Coronary artery (tissue), 2 donors: ENCODE measurements at regions not wholly inside any gene's neighbourhood (a gene's known extent, or its start where the extent isn't known, plus 50 kb on each side); places are given as distances from the start of the nearest gene placed in this dataset.
"Not testable (repeated sequence)": the region's sequence is repeated elsewhere in the genome, so short reads cannot be mapped to it uniquely, and the experiment has no call there.

Experiments used
- DNase-seq: peaks from one replicate; pipeline ENCODE4 v3.0.0-alpha.2; 2017; ENCODE audit warnings: low spot score
- H3K27ac ChIP-seq, 2 donors: fragments of 200-600 bp; sonication (generic); one replicate each; pipeline ENCODE4 v1.5.1; 2016 to 2019
- H3K4me3 ChIP-seq: fragments of 200-600 bp; sonication (generic); 2 replicates; pipeline ENCODE4 v1.5.1; 2016; ENCODE audit warnings: mild to moderate bottlenecking, moderate library complexity
- CTCF ChIP-seq: fragments of 200-600 bp; sonication (generic); IDR thresholded peaks from one replicate; pipeline ENCODE4 v1.5.1; 2019; ENCODE audit warnings: antibody characterized with exemption

- no peak overlapping the region for H3K4me3 ChIP-seq
- H3K27ac ChIP-seq = no peak overlapping the region
- no peak for TF ChIP-seq CTCF
- no peak for DNase-seq
Measured at GRCh38 chr13:21913010-21913409, 242.1 kb downstream of the FGF9 start.

- H3K27ac ChIP-seq = no peak overlapping the region
- H3K4me3 ChIP-seq = no peak overlapping the region
- no peak for DNase-seq
- TF ChIP-seq CTCF = no peak
Measured at GRCh38 chr13:21917086-21918015, 246.5 kb downstream of the FGF9 start.

- H3K4me3 ChIP-seq, DNase-seq, H3K27ac ChIP-seq: not testable (repeated sequence)
Measured at GRCh38 chr13:21920802-21921201, 249.9 kb downstream of the FGF9 start.

- Histone ChIP-seq H3K27ac (no peak overlapping the region), H3K4me3 (no peak overlapping the region)
- no peak for TF ChIP-seq CTCF
- DNase-seq = no peak
Measured at GRCh38 chr13:21924958-21925357, 254.1 kb downstream of the FGF9 start.

GRCh38 chr13:21925720-21926119, 254.8 kb downstream of the FGF9 start:
- DNase-seq = no peak
- TF ChIP-seq CTCF = no peak
- Histone ChIP-seq H3K27ac (no peak overlapping the region), H3K4me3 (no peak overlapping the region)

GRCh38 chr13:21929400-21929799, 258.5 kb downstream of the FGF9 start:
- H3K27ac ChIP-seq = no peak overlapping the region
- H3K4me3 ChIP-seq = no peak overlapping the region
- no peak for TF ChIP-seq CTCF
- no peak for DNase-seq

GRCh38 chr13:21930536-21930935, 259.7 kb downstream of the FGF9 start:
- no peak for TF ChIP-seq CTCF
- Histone ChIP-seq H3K27ac (no peak overlapping the region), H3K4me3 (no peak overlapping the region)
- DNase-seq = no peak
